T47D (cell line): ENCODE measurements at regions not wholly inside any gene's neighbourhood (a gene's known extent, or its start where the extent isn't known, plus 50 kb on each side); places are given as distances from the start of the nearest gene placed in this dataset.

Experiments used
- DNase-seq, 2 experiments: peaks; one replicate each; pipeline versions ENCODE4 v3.0.0 to v3.0.0-alpha.2; 2011 to 2012; ENCODE audit warnings: low read depth in 1 of 2, low spot score in 1 of 2
- JUND ChIP-seq: IDR thresholded peaks from 2 replicates; pipeline ENCODE4 v1.6.1; 2012; ENCODE audit warnings: low read depth
- in situ Hi-C: cut with HindIII; loops from 2 replicates; pipeline ENCODE4 v1.10.0; 2016; ENCODE audit warnings: low sequenced_read_pairs, low pct_unique_long_range_greater_than_20kb

DNA sequence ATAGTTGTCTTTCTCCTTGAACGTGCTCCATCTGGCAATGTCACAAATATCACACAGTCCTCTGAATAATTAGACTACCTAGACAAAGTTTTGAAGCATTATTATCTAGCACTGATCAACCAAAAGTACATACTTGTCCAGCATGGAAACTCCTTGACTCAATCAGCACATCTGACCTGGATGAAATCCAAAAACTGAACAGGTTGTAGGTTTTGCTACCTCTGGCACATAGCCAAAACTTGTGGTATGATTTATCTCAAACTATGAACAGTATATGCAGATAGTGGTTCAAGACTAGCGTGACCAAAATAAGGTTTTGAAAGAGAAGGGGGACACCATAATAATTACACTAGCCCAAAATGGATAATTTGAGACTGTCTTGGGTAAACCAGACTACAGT lies 158.1 kb downstream of the ARRDC3 start:
- no peak for TF ChIP-seq JUND
- in situ Hi-C loops = no loop called here
- DNase-seq = peak in 1 of 2 experiments; percentile 15

DNA sequence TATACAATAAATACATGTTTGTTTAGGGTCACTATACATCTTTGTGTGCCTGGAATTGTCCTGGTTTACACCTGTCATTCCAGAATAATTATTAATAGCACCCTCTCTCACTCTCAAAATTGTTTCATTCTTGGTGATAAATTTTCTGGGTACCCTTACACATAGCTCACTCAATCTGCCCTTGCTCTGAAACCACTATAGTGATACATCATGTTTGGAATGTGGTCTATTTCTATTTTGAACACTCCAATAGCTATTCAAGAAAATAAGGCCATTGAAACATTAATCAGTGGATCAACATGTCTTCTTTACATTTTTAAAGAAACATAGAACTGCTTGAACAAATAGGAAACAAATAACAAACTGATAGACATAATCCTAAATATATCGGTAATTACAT lies 158.7 kb downstream of the ARRDC3 start:
- DNase-seq = no peak
- in situ Hi-C loops = no loop called here
- TF ChIP-seq JUND = no peak

DNA sequence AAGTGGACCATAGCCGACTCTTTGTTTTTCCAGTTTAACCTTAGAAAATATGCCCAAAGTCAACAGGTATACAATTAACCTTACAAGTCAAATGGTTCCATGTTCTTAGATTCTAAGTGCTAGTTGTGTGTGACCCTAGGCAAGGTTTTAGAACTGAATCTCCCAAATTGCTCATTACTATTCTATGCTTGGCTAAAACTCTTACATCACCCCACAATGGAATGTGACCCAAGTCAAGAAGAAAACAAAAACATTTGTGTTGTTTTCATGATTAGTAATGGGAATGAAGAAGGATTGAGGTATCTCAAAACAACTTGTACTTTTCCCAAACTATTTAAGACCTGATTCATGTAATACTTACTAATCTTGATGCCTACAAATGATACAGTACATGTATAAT lies 159.2 kb downstream of the ARRDC3 start:
- no peak for TF ChIP-seq JUND
- no peak for DNase-seq
- in situ Hi-C loops = no loop called here

DNA sequence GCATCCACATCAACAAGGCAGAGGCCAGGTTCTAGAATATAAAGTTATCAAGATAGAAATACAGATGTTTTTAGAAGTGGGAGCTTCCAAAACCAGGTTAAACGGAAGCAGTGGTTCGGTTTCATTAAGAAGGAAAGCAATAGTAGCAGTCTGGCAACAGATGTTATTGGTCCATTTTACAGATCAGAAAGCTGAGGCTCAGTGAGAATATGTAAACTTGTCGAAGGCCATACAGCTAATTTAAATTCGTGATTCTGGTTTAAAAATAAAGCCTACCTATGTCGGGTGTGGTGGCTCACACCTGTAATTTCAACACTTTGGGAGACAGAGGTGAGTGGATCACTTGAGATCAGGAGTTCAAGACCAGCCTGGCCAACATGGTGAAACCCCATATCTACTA lies 160.6 kb downstream of the ARRDC3 start:
- TF ChIP-seq JUND = no peak
- in situ Hi-C loops = no loop called here
- no peak for DNase-seq

DNA sequence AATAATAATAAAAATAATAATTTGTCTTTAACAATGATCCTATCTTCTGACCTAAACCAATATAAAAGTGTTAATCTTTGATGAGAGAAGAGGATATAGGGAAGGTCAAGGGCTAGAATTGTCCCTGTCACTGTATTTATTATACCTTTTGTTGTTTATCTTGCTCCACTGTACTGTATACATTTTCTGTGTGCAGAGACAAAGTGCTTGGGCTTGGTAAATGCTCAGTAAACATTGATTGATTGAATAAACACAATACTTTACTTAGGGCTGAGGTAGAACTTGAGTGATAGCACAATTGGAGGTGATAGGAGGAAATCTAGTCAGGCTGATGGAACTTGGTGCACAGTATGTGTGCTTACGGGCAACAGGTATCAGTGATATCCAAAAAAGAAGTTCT lies 161.2 kb downstream of the ARRDC3 start:
- in situ Hi-C loops = no loop called here
- no peak for TF ChIP-seq JUND
- no peak for DNase-seq

DNA sequence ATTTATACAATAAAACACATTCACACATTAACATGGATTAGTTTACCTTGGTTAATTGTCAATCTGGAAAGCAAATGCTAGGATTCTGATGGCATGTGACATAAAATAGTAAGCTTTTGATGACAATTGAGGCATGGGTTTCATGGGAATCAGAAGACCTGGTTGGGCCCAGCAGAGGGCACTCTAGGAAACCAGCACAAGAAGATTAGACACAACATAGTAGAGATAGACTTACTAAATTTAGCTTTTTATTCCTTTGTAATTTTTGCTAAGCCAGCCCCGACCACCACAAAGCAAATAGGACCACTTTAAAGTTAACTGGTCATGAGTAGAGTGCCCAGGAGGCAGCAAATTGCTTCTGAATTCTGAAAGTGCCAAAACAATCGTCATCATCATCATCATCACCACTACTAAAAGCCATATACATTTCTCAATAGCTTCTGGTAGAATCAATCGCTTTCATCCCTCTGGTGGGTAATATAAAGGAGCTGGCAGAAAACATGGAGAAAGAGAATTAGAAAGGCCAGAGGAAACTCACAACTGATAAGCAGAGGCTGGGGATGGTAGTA lies 163.2 kb downstream of the ARRDC3 start:
- no peak for TF ChIP-seq JUND
- in situ Hi-C loops = no loop called here
- peak in 1 of 2 experiments; percentile 36 for DNase-seq

DNA sequence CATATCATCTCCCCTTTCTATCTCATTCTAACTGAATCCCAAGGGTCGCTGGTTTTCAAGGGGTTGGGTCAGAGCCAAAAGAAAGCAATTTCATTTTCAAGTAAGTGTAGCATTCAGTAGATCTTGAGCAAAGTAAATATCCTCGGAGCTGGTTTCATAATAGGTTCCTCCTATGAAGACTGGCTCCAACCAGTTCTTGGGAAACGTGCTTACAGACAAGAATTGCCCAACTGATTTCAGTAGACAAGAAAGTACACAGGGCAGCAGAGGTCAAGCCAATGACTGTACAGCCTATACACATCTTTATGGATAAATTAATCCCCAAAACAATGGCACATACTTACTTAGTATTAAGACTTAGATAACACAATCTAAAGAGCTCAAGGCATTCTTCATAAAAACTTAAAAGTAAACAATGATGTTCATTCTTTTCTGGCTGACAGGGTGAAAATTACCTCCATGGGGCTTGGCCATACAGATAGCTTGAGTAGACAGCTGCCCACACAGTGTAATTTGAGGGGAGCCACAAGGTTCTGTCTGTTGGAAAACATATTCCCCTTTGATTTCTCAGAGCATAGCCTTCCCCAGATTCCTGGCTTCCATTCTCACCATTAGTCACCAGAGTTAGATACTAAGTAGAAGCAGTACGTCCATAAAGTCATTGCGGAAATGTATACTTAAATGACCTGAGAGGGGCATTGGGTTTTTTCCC lies 163.9 kb downstream of the ARRDC3 start:
- in situ Hi-C loops = no loop called here
- TF ChIP-seq JUND = no peak

DNA sequence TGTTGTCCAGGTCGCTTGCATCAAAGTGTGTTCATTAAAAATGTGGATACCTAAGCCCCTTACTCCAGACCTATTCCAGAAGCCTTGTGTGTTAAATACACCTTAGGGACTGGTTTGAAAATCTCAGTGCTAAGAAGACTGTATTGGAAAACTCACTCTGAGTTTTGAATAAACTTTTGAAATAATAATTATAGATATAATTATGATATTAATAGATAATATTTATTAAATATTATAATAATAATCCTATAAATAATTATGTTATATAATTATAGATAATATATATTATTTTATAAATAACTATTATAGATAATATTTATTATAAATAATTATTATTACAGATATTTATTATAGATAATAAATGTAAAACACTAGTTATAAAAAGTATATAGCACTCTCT lies 165.3 kb downstream of the ARRDC3 start:
- DNase-seq = no peak
- in situ Hi-C loops = no loop called here
- TF ChIP-seq JUND = no peak

More for the DNA sequence above, 163.9 kb downstream of the ARRDC3 start:
- DNase-seq = peak in 1 of 2 experiments; percentile 27

DNA sequence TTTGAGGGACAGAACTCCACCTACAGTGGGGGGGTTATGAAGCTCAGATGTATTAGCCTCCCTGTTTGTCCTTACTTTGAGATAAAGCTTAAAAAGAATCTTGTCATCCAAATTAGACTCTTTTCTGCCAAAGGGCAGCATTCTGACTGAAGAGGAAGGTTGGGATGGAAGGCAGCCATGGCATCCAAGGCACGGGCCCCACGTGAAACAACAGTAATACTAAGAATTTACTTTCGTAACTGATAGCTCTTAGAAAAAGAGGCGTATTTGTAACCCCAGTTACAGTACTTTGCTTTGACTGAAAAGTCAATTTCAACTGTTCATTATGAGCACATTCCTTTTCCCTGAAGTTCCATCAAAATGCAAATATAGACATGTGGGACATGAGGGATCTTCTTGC lies 168.5 kb downstream of the ARRDC3 start:
- TF ChIP-seq JUND = no peak
- DNase-seq = no peak
- in situ Hi-C loops = no loop called here
